Prostate gland (tissue), 2 donors: ENCODE measurements at regions not wholly inside any gene's neighbourhood (a gene's known extent, or its start where the extent isn't known, plus 50 kb on each side); places are given as distances from the start of the nearest gene placed in this dataset.

ENCODE experiments used
- POLR2A ChIP-seq: fragments of 450-650 bp; IDR thresholded peaks from one replicate; pipeline ENCODE4 v1.6.1; 2016; ENCODE audit warnings: antibody characterized with exemption, mild to moderate bottlenecking
- POLR2AphosphoS5 ChIP-seq: sonication (generic); formaldehyde crosslinking; IDR thresholded peaks from one replicate; pipeline ENCODE4 v1.6.1; 2017; ENCODE audit warnings: antibody characterized with exemption
- TF ChIP-seq, protein P1 (sequence below), 4 experiments: fragments of 200-600 bp in 2 of 4; fragments of 450-650 bp in 2 of 4; sonication (generic) in 2 of 4; IDR thresholded peaks; 1 replicate in 3 of 4; 2 replicates in 1 of 4; pipeline ENCODE4 v1.5.1; 2016 to 2019; ENCODE audit warnings: antibody characterized with exemption in 4 of 4, mild to moderate bottlenecking in 2 of 4, moderate library complexity in 2 of 4

DNA sequence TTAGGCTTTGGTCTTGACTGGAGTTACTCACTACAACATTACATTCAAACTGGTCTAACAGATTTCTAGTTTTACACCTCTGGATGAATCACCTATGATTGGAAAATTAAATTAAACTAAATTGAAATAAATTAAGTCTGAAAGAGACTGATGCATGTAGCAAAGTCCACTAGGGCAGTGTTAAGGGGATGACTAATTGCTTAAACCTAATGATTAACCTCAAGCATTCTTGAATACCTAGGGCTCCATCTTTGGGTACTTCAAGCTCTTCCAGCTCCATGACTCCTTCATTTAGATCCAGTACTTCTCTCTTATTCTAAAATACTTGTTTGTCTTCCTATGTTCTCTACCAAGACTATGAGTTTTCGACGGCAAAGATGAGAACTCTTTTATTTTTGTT lies 86.8 kb downstream of the SH2D1A start:
- TF ChIP-seq, protein P1, sequence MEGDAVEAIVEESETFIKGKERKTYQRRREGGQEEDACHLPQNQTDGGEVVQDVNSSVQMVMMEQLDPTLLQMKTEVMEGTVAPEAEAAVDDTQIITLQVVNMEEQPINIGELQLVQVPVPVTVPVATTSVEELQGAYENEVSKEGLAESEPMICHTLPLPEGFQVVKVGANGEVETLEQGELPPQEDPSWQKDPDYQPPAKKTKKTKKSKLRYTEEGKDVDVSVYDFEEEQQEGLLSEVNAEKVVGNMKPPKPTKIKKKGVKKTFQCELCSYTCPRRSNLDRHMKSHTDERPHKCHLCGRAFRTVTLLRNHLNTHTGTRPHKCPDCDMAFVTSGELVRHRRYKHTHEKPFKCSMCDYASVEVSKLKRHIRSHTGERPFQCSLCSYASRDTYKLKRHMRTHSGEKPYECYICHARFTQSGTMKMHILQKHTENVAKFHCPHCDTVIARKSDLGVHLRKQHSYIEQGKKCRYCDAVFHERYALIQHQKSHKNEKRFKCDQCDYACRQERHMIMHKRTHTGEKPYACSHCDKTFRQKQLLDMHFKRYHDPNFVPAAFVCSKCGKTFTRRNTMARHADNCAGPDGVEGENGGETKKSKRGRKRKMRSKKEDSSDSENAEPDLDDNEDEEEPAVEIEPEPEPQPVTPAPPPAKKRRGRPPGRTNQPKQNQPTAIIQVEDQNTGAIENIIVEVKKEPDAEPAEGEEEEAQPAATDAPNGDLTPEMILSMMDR (IDR thresholded peaks at IDR 0.05) = no peak
- TF ChIP-seq POLR2A (no peak), POLR2AphosphoS5 (no peak)
